ENCODE measurements at regions not wholly inside any gene's neighbourhood (a gene's known extent, or its start where the extent isn't known, plus 50 kb on each side); places are given as distances from the start of the nearest gene placed in this dataset.

DNA sequence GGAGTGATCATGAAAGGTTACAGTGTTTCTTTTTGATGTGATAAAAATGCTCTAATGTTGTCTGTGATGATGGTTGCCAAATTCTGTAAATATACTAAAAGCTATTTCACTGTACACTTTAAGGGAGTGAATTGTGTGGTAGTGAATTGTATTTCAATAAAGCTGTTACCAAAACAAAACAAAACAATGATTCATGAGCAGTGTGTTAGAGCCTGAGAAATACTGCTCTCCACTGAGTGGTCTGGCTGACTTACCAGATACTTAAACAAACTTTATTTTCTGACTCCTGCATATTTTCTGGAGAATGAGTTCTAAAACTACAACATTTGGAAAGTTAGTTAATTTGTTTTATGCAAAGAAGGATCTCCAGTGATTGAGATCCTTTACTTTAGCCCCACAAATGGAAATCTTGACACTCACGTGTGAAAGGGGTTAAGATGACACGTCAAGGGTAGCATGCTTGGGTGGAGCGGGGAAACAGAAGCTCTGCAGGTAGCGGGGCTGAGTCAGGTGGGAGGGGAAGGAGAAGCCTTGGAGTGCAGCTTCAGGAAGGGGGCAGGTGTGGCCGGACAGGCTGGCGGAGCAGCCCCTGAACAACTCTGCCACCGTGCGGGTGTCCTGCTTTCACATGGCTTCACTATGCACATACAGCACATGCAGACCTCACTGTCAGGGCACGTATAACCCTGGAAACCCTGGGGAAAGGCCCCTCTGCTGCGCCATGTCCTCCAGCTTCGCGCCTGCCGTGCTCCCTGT lies 256.7 kb downstream of the IRX1 start:
- intact Hi-C loops (cut with DNase I) = no loop called here
- TF ChIP-seq, protein P1, sequence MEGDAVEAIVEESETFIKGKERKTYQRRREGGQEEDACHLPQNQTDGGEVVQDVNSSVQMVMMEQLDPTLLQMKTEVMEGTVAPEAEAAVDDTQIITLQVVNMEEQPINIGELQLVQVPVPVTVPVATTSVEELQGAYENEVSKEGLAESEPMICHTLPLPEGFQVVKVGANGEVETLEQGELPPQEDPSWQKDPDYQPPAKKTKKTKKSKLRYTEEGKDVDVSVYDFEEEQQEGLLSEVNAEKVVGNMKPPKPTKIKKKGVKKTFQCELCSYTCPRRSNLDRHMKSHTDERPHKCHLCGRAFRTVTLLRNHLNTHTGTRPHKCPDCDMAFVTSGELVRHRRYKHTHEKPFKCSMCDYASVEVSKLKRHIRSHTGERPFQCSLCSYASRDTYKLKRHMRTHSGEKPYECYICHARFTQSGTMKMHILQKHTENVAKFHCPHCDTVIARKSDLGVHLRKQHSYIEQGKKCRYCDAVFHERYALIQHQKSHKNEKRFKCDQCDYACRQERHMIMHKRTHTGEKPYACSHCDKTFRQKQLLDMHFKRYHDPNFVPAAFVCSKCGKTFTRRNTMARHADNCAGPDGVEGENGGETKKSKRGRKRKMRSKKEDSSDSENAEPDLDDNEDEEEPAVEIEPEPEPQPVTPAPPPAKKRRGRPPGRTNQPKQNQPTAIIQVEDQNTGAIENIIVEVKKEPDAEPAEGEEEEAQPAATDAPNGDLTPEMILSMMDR (IDR thresholded peaks at IDR 0.05) = no peak
- TF ChIP-seq POLR2A (IDR thresholded peaks at IDR 0.05) (no peak), POLR2AphosphoS5 (IDR thresholded peaks at IDR 0.05) (no peak)
- DNase-seq (ENCODE audit: low spot score) = no peak
- no peaks in the 10 kb centered on the region for H3K27me3 ChIP-seq (replicated peaks; ENCODE audit: insufficient read depth)
- no peak overlapping the region for H3K27ac ChIP-seq
- 77% methylated on average over 11 of the region's 13 CpGs for WGBS
- H3K36me3 ChIP-seq = no peaks in the 10 kb centered on the region
- H3K4me1 ChIP-seq (replicated peaks) = no peaks in the 10 kb centered on the region
- H3K4me3 ChIP-seq = no peak overlapping the region
- no peaks in the 10 kb centered on the region for H3K9me3 ChIP-seq

DNA sequence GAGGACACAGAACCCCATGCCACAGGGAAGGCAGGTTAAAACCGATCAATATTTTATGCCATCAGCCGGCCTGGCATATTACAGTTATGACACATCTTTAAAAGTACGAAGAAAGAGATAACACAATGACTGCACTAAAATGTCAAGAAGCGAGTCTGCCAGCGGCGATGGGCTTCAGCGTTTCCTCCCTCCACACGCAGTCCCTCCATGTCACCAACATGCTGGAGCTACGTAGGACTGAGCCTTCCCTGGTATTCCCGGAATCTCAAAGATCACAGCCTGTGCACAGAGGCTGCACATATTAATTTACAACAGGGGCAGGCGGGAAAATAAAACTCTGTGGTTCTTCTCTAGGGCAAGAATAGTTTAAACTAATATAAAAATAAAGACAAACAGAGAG lies 257.7 kb downstream of the IRX1 start:
- Histone ChIP-seq H3K9me3 (no peaks in the 10 kb centered on the region), H3K4me3 (no peak overlapping the region), H3K27me3 (replicated peaks; ENCODE audit: insufficient read depth) (no peaks in the 10 kb centered on the region), H3K4me1 (replicated peaks) (no peaks in the 10 kb centered on the region), H3K27ac (no peak overlapping the region), H3K36me3 (no peaks in the 10 kb centered on the region)
- DNase-seq (ENCODE audit: low spot score) = no peak
- WGBS = 82% methylated on average over 11 of the region's 11 CpGs
- intact Hi-C loops (cut with DNase I) = no loop called here
- TF ChIP-seq POLR2A (IDR thresholded peaks at IDR 0.05) = no peak
- TF ChIP-seq, protein P1 (IDR thresholded peaks at IDR 0.05) = no peak
- no peak for TF ChIP-seq POLR2AphosphoS5 (IDR thresholded peaks at IDR 0.05)

DNA sequence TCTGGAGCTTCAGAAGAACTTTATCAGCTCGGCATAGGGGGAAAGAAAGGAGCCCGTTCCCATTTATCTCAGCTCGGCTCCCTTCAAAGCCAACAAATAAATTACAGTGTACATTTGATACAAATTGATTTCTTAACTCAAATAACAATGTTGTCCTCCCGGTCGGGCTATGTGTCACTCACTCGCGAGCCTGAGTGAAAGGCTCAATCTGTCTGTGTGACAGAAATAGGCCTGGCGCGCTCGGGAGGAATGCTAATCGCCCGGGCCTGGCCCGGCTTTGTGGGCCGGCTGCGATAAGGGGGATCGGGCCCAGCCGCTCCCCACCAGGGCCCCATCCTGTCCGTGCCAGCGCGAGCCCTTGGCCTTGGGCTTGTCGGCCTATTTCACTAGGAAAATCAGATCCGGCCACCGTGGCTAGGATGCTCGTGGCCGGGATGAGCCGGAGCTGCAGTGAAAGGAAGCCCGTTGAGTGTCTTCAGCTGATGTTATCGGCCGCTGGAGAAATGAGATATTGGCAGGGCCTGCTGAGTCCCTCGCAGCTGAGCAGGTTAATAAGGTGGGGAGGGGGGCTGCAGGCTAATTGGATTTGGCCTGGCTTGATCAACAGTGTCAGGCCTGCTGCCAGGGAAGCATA lies 258.7 kb downstream of the IRX1 start:
- no peak for TF ChIP-seq POLR2AphosphoS5 (IDR thresholded peaks at IDR 0.05)
- TF ChIP-seq, protein P1 (IDR thresholded peaks at IDR 0.05) = no peak
- no peak for TF ChIP-seq POLR2A (IDR thresholded peaks at IDR 0.05)
- H3K36me3 ChIP-seq = no peaks in the 10 kb centered on the region
- no peaks in the 10 kb centered on the region for H3K4me1 ChIP-seq (replicated peaks)
- intact Hi-C loops (cut with DNase I) = no loop called here
- WGBS = 68% methylated on average over 30 of the region's 30 CpGs
- no peaks in the 10 kb centered on the region for H3K27me3 ChIP-seq (replicated peaks; ENCODE audit: insufficient read depth)
- DNase-seq (ENCODE audit: low spot score) = no peak
- no peak overlapping the region for H3K27ac ChIP-seq
- H3K4me3 ChIP-seq = no peak overlapping the region
- H3K9me3 ChIP-seq = no peaks in the 10 kb centered on the region

DNA sequence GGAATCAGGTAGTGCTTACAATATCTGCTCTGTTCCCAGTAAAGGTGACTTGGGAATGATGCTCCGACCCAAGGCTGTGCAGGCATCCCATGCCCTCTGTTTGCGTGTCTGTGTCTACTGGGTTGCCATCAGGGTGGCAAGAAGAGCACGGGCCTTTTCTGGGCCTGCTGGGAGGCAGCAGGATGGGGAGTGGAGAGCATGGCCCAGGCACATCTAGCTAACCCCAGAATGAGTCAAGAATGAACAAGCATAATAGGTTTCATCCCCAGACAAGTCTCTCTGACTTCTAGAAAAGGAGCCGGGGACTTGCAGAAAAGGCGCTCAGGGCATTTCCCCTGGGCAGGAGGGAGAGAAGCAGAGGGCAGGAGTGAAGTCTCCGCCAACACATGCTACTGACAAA lies 260.4 kb downstream of the IRX1 start:
- Histone ChIP-seq H3K4me3 (no peak overlapping the region), H3K36me3 (no peaks in the 10 kb centered on the region), H3K27ac (no peak overlapping the region), H3K27me3 (replicated peaks; ENCODE audit: insufficient read depth) (no peaks in the 10 kb centered on the region), H3K4me1 (replicated peaks) (no peaks in the 10 kb centered on the region), H3K9me3 (no peaks in the 10 kb centered on the region)
- no peak for DNase-seq (ENCODE audit: low spot score)
- TF ChIP-seq POLR2A (IDR thresholded peaks at IDR 0.05) (no peak), POLR2AphosphoS5 (IDR thresholded peaks at IDR 0.05) (no peak)
- TF ChIP-seq, protein P1 (IDR thresholded peaks at IDR 0.05) = no peak
- 76% methylated on average over 6 of the region's 6 CpGs for WGBS
- intact Hi-C loops (cut with DNase I) = no loop called here

DNA sequence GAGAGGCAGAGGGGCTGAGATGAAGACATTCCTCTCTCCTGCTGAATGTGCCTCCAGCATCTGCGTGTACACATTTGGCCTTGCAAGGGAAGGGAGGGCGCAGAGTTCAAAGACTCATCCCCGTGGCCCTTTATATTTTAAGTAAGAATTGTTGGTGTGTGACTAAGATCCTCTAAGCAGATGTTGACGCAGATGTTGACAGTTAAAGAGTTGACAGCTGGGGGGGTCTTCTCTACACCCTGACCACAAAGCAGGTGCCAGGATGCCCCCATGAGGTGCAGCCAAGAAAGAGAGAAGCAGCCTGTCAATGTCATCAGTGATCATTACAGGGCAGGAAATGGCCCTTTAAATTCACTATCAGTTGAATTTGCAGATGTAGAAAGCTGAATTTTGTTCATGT lies 262.9 kb downstream of the IRX1 start:
- DNase-seq (ENCODE audit: low spot score) = no peak
- H3K27ac ChIP-seq = no peak overlapping the region
- no peaks in the 10 kb centered on the region for H3K27me3 ChIP-seq (replicated peaks; ENCODE audit: insufficient read depth)
- no peak overlapping the region for H3K4me3 ChIP-seq
- TF ChIP-seq POLR2AphosphoS5 (IDR thresholded peaks at IDR 0.05) (no peak), POLR2A (IDR thresholded peaks at IDR 0.05) (no peak)
- TF ChIP-seq, protein P1 (IDR thresholded peaks at IDR 0.05) = no peak
- no peaks in the 10 kb centered on the region for H3K36me3 ChIP-seq
- intact Hi-C loops (cut with DNase I) = no loop called here
- H3K4me1 ChIP-seq (replicated peaks) = no peaks in the 10 kb centered on the region
- 64% methylated on average over 4 of the region's 4 CpGs for WGBS
- no peaks in the 10 kb centered on the region for H3K9me3 ChIP-seq

All from prostate gland (tissue), 2 donors.